ENCODE measurements at regions not wholly inside any gene's neighbourhood (a gene's known extent, or its start where the extent isn't known, plus 50 kb on each side); places are given as distances from the start of the nearest gene placed in this dataset.

- peak; percentile 24 for DNase-seq (ENCODE audit: low spot score)
Observed at GRCh38 chr2:190809139-190809764, 71.4 kb upstream of the GLS start.

- no peak for DNase-seq (ENCODE audit: low spot score)
Observed at GRCh38 chr2:190809876-190810525, 70.6 kb upstream of the GLS start.

GRCh38 chr2:190810981-190811587 lies 69.5 kb upstream of the GLS start:
- DNase-seq (ENCODE audit: low spot score) = no peak

GRCh38 chr2:190811811-190812210 lies 68.8 kb upstream of the GLS start:
- no peak for DNase-seq (ENCODE audit: low spot score)

GRCh38 chr2:190812506-190813294 lies 67.9 kb upstream of the GLS start:
- peak; percentile 67 for DNase-seq (ENCODE audit: low spot score)

- DNase-seq (ENCODE audit: low spot score) = no peak
Observed at GRCh38 chr2:190815226-190815625, 65.4 kb upstream of the GLS start.

- DNase-seq (ENCODE audit: low spot score) = no peak
Observed at GRCh38 chr2:190817082-190817481, 63.5 kb upstream of the GLS start.

GRCh38 chr2:190819840-190820301 lies 60.8 kb upstream of the GLS start:
- peak; percentile 85 for DNase-seq (ENCODE audit: low spot score)

GRCh38 chr2:190820416-190820815 lies 60.2 kb upstream of the GLS start:
- DNase-seq (ENCODE audit: low spot score) = no peak

GRCh38 chr2:190822043-190822442 lies 58.6 kb upstream of the GLS start:
- DNase-seq (ENCODE audit: low spot score) = no peak

- DNase-seq (ENCODE audit: low spot score) = no peak
Observed at GRCh38 chr2:190827720-190828119, 52.9 kb upstream of the GLS start.

GRCh38 chr2:190829642-190830041 lies 51.0 kb upstream of the GLS start:
- no peak for DNase-seq (ENCODE audit: low spot score)

All from GM03348 (cell line).